H1 (cell line): ENCODE measurements at regions not wholly inside any gene's neighbourhood (a gene's known extent, or its start where the extent isn't known, plus 50 kb on each side); places are given as distances from the start of the nearest gene placed in this dataset.

Experiments used
- CTCF ChIA-PET: fragments of 300-600 bp; sonication (Branson Sonifier 250); formaldehyde crosslinking; loops from one replicate; lab custom pipeline; 2021; ENCODE audit not compliant: partially characterized antibody; lab: Charles Lee
- POLR2A ChIA-PET: fragments of 300-600 bp; sonication (Branson Sonifier 250); formaldehyde crosslinking; loops from one replicate; lab custom pipeline; 2021; ENCODE audit warnings: inconsistent platforms; ENCODE audit not compliant: partially characterized antibody; lab: Charles Lee
- DNase-seq, 2 experiments: peaks; one replicate each; pipeline versions ENCODE4 v3.0.0 to v3.0.0-alpha.2; 2010 to 2022; ENCODE audit warnings: low spot score in 2 of 2, low read depth in 1 of 2, mixed read lengths in 1 of 2
- FAIRE-seq: peaks from 2 replicates; lab custom pipeline; 2011; peaks lifted over from hg19 to GRCh38; lab: Jason Lieb, UNC
- H2AFZ ChIP-seq: 2 replicates; pipeline ENCODE4 v1.8.1; 2012; ENCODE audit warnings: low read length, inconsistent platforms
- H2AK5ac ChIP-seq: 2 replicates; pipeline ENCODE4 v1.6.1; 2013; ENCODE audit warnings: low read depth, low read length
- H2BK120ac ChIP-seq: replicated peaks from 2 replicates; pipeline ENCODE3; 2013; ENCODE audit warnings: low read depth, low read length, inconsistent platforms
- H2BK12ac ChIP-seq: 2 replicates; pipeline ENCODE4 v1.6.1; 2013; ENCODE audit warnings: low read depth, low read length
- H2BK15ac ChIP-seq: 2 replicates; pipeline ENCODE4 v1.6.1; 2013; ENCODE audit warnings: low read length
- H2BK20ac ChIP-seq: 2 replicates; pipeline ENCODE4 v1.6.1; 2013; ENCODE audit warnings: low read length
- H2BK5ac ChIP-seq: 2 replicates; pipeline ENCODE4 v1.6.1; 2013; ENCODE audit warnings: low read depth, low read length
- H3K14ac ChIP-seq: 2 replicates; pipeline ENCODE4 v1.6.1; 2013; ENCODE audit warnings: inconsistent platforms; ENCODE audit not compliant: insufficient read length
- H3K18ac ChIP-seq: 2 replicates; pipeline ENCODE4 v1.6.1; 2013; ENCODE audit warnings: low read length; ENCODE audit errors: extremely low read depth
- H3K23ac ChIP-seq: 2 replicates; pipeline ENCODE4 v1.6.1; 2013; ENCODE audit warnings: inconsistent platforms; ENCODE audit not compliant: insufficient read length
- H3K23me2 ChIP-seq: 2 replicates; pipeline ENCODE4 v1.6.1; 2013; ENCODE audit warnings: low read depth, low read length
- H3K27ac ChIP-seq: 2 replicates; pipeline ENCODE4 v1.6.1; 2011; ENCODE audit warnings: low read depth, low read length, inconsistent platforms
- H3K27me3 ChIP-seq, 4 experiments: replicated peaks in 1 of 4; 1 replicate in 1 of 4; 2 replicates in 3 of 4; pipeline versions ENCODE4 v1.6.1 to v1.8.1; 2011 to 2013; ENCODE audit warnings: low read length in 3 of 4, mild to moderate bottlenecking in 3 of 4, inconsistent platforms in 2 of 4, mixed read lengths in 2 of 4, moderate library complexity in 1 of 4; ENCODE audit not compliant: control insufficient read depth in 3 of 4, insufficient read depth in 3 of 4; ENCODE audit errors: extremely low read depth in 1 of 4
- H3K36me3 ChIP-seq, 4 experiments: 2 replicates each; pipeline versions ENCODE4 v1.6.1 to v1.8.1; 2011 to 2013; ENCODE audit warnings: mild to moderate bottlenecking in 4 of 4, low read length in 3 of 4, moderate library complexity in 2 of 4, control low read depth in 1 of 4, inconsistent platforms in 1 of 4; ENCODE audit not compliant: insufficient read depth in 4 of 4, control insufficient read depth in 2 of 4
- H3K4ac ChIP-seq: replicated peaks from 2 replicates; pipeline ENCODE3; 2013; ENCODE audit warnings: low read length, low read depth, mixed read lengths, inconsistent platforms; ENCODE audit not compliant: insufficient read length
- H3K4me1 ChIP-seq, 4 experiments: replicated peaks in 1 of 4; 1 replicate in 1 of 4; 2 replicates in 3 of 4; pipeline versions ENCODE4 v1.6.1 to v1.8.1; 2011 to 2013; ENCODE audit warnings: low read length in 3 of 4, inconsistent platforms in 2 of 4, mixed read lengths in 1 of 4; ENCODE audit not compliant: insufficient read depth in 4 of 4, control insufficient read depth in 3 of 4
- H3K4me2 ChIP-seq, 2 experiments: 2 replicates each; pipeline versions ENCODE4 v1.6.1 to v1.8.1; 2011 to 2013; ENCODE audit warnings: low read depth in 2 of 2, low read length in 2 of 2, control low read depth in 1 of 2, inconsistent platforms in 1 of 2, mild to moderate bottlenecking in 1 of 2; ENCODE audit not compliant: insufficient read depth in 1 of 2
- H3K4me3 ChIP-seq, 4 experiments: fragments of 200-600, 300-600 bp in 1 of 4; sonication (generic), shearing (Covaris generic), sonication (Bioruptor Twin) in 1 of 4; 2 replicates each; pipeline versions ENCODE4 v1.5.1 to v1.8.1; 2011 to 2016; ENCODE audit warnings: low read length in 4 of 4, low read depth in 3 of 4, control low read depth in 2 of 4, inconsistent platforms in 2 of 4, mild to moderate bottlenecking in 2 of 4, mixed read lengths in 1 of 4, moderate library complexity in 1 of 4; ENCODE audit not compliant: insufficient read depth in 2 of 4; ENCODE audit errors: extremely low read depth in 1 of 4
- H3K56ac ChIP-seq: replicated peaks from 2 replicates; pipeline ENCODE3; 2013; ENCODE audit warnings: low read depth, mild to moderate bottlenecking, mixed read lengths, low read length, inconsistent platforms; ENCODE audit not compliant: insufficient read length
- H3K79me1 ChIP-seq: 2 replicates; pipeline ENCODE4 v1.6.1; 2013; ENCODE audit warnings: low read depth, low read length, control low read depth
- H3K79me2 ChIP-seq, 2 experiments: 2 replicates each; pipeline versions ENCODE4 v1.6.1 to v1.8.1; 2012 to 2013; ENCODE audit warnings: low read length in 2 of 2, mild to moderate bottlenecking in 2 of 2, inconsistent platforms in 1 of 2; ENCODE audit not compliant: insufficient read depth in 2 of 2, control insufficient read depth in 1 of 2
- H3K9ac ChIP-seq, 4 experiments: replicated peaks in 1 of 4; 1 replicate in 1 of 4; 2 replicates in 3 of 4; pipeline versions ENCODE4 v1.6.1 to v1.8.1; 2011 to 2013; ENCODE audit warnings: low read depth in 3 of 4, low read length in 3 of 4, control low read depth in 2 of 4, mild to moderate bottlenecking in 2 of 4, moderate library complexity in 2 of 4, inconsistent platforms in 1 of 4; ENCODE audit errors: extremely low read depth in 1 of 4
- H3K9me3 ChIP-seq, 2 experiments: 2 replicates each; pipeline versions ENCODE4 v1.6.1 to v1.8.1; 2012 to 2013; ENCODE audit warnings: mild to moderate bottlenecking in 2 of 2, moderate library complexity in 2 of 2, control low read depth in 1 of 2, inconsistent platforms in 1 of 2, low read depth in 1 of 2, low read length in 1 of 2, mixed read lengths in 1 of 2; ENCODE audit not compliant: insufficient read depth in 2 of 2
- H4K20me1 ChIP-seq, 2 experiments: replicated peaks in 1 of 2; 2 replicates each; pipeline versions ENCODE3 to v1.8.1; 2011 to 2013; ENCODE audit warnings: inconsistent platforms in 2 of 2, low read length in 2 of 2, mild to moderate bottlenecking in 1 of 2; ENCODE audit not compliant: insufficient read depth in 2 of 2, control insufficient read depth in 1 of 2
- H4K5ac ChIP-seq: 2 replicates; pipeline ENCODE4 v1.6.1; 2013; ENCODE audit warnings: low read length, low read depth, mixed read lengths, inconsistent platforms; ENCODE audit not compliant: insufficient read length
- H4K8ac ChIP-seq: 2 replicates; pipeline ENCODE4 v1.8.0; 2013; ENCODE audit warnings: mild to moderate bottlenecking, moderate library complexity, low read length, inconsistent platforms; ENCODE audit not compliant: insufficient read depth; ENCODE audit errors: extremely low read depth
- H4K91ac ChIP-seq: replicated peaks from 2 replicates; pipeline ENCODE3; 2013; ENCODE audit warnings: low read length, mixed read lengths, inconsistent platforms; ENCODE audit not compliant: insufficient read length
- BACH1 ChIP-seq: IDR thresholded peaks from 2 replicates; pipeline ENCODE4 v1.6.1; 2012; ENCODE audit warnings: low read length, improper control_type of control experiment
- BCL11A ChIP-seq, 2 experiments: IDR thresholded peaks; one replicate each; pipeline ENCODE4 v1.6.1; 2011; ENCODE audit warnings: low read depth in 2 of 2, low read length in 2 of 2, mild to moderate bottlenecking in 2 of 2
- BRCA1 ChIP-seq: IDR thresholded peaks from 2 replicates; pipeline ENCODE4 v1.6.1; 2012; ENCODE audit warnings: low read depth, low read length, improper control_type of control experiment
- CBX8 ChIP-seq: fragments of 300-800, 300-1000 bp; sonication (generic); IDR thresholded peaks from 2 replicates; pipeline ENCODE4 v1.7.1; 2016; ENCODE audit warnings: low read depth, low read length, borderline replicate concordance
- CEBPB ChIP-seq: IDR thresholded peaks from 2 replicates; pipeline ENCODE4 v1.6.1; 2012; ENCODE audit warnings: low read depth, low read length
- FOSL1 ChIP-seq: IDR thresholded peaks from 2 replicates; pipeline ENCODE4 v1.6.1; 2011; ENCODE audit warnings: mild to moderate bottlenecking, low read depth, low read length, moderate library complexity; ENCODE audit not compliant: insufficient read depth
- GABPA ChIP-seq: IDR thresholded peaks from 2 replicates; pipeline ENCODE4 v1.6.1; 2011; ENCODE audit warnings: mild to moderate bottlenecking, low read length, moderate library complexity, borderline replicate concordance; ENCODE audit not compliant: insufficient read depth
- HDAC2 ChIP-seq, 2 experiments: fragments of 300-600 bp in 1 of 2; sonication (generic) in 1 of 2; IDR thresholded peaks; 2 replicates each; pipeline ENCODE4 v1.6.1; 2011 to 2012; ENCODE audit warnings: low read depth in 2 of 2, low read length in 2 of 2, mild to moderate bottlenecking in 2 of 2, moderate library complexity in 2 of 2, borderline replicate concordance in 1 of 2, inconsistent platforms in 1 of 2
- HDAC6 ChIP-seq: IDR thresholded peaks from one replicate; pipeline ENCODE4 v1.7.1; 2012; ENCODE audit warnings: low read depth, mild to moderate bottlenecking, inconsistent platforms, low read length, moderate library complexity
- KDM4A ChIP-seq: IDR thresholded peaks from one replicate; pipeline ENCODE4 v1.7.1; 2012; ENCODE audit warnings: low read depth, mild to moderate bottlenecking, moderate library complexity, low read length, inconsistent platforms; ENCODE audit not compliant: severe bottlenecking
- PHF8 ChIP-seq: fragments of 200-600 bp; sonication (generic); conservative IDR thresholded peaks from 2 replicates; pipeline ENCODE4 v1.7.1; 2012; ENCODE audit warnings: low read depth, mild to moderate bottlenecking, inconsistent platforms, low read length, moderate library complexity
- RAD21 ChIP-seq, 2 experiments: IDR thresholded peaks in 1 of 2; conservative IDR thresholded peaks in 1 of 2; 2 replicates each; pipeline ENCODE4 v1.6.1; 2011; ENCODE audit warnings: low read depth in 2 of 2, low read length in 2 of 2, improper control_type of control experiment in 1 of 2, inconsistent platforms in 1 of 2, mild to moderate bottlenecking in 1 of 2, moderate library complexity in 1 of 2
- WGBS, 2 experiments: shearing (Covaris generic) in 1 of 2; methylation state at CpG; one replicate each; pipeline versions ENCODE4 v1.1.6 to v1.1.7; 2013 to 2015; ENCODE audit warnings: low lambda C conversion rate in 2 of 2, mixed read lengths in 2 of 2, inconsistent platforms in 1 of 2, low coverage in 1 of 2, missing lambda C conversion rate in 1 of 2; ENCODE audit not compliant: insufficient replicate concordance in 2 of 2, insufficient coverage in 1 of 2, insufficient read length in 1 of 2; ENCODE audit errors: extremely low coverage in 1 of 2, missing lambda C conversion rate in 1 of 2; 5-methylcytosine and 5-hydroxymethylcytosine counted together

GRCh38 chr5:53166183-53166495 is 56.6 kb upstream of the MOCS2 start (continued):
- no peak for TF ChIP-seq KDM4A

GRCh38 chr5:53167836-53168235 is 58.3 kb upstream of the MOCS2 start:
- Histone ChIP-seq H2BK20ac (no peak overlapping the region), H3K4ac (no peak overlapping the region), H3K4me3 (no peak overlapping the region), H3K23ac (no peak overlapping the region), H2AFZ (no peak overlapping the region), H2BK12ac (no peak overlapping the region), H3K23me2 (no peaks in the 10 kb centered on the region), H4K91ac (no peak overlapping the region), H3K36me3 (no peaks in the 10 kb centered on the region), H3K9ac (no peak overlapping the region), H3K79me1 (no peaks in the 10 kb centered on the region), H3K9me3 (no peaks in the 10 kb centered on the region), H2BK120ac (no peak overlapping the region), H3K4me1 (no peaks in the 10 kb centered on the region), H2AK5ac (no peak overlapping the region), H2BK5ac (no peak overlapping the region), H4K20me1 (no peaks in the 10 kb centered on the region), H4K8ac (no peak overlapping the region), H3K27ac (no peak overlapping the region), H3K18ac (no peak overlapping the region), H4K5ac (no peak overlapping the region), H3K14ac (no peak overlapping the region), H3K56ac (no peak overlapping the region), H3K4me2 (no peak overlapping the region), H3K27me3 (no peaks in the 10 kb centered on the region), H3K79me2 (no peaks in the 10 kb centered on the region), H2BK15ac (no peak overlapping the region)
- no peak for FAIRE-seq
- WGBS, 2 experiments = 75% methylated on average over 1 of the region's 1 CpG; no CpG with 5 or more reads in 1 of the 2 experiments
- no peak for DNase-seq
- ChIA-PET CTCF (interaction anchor here (1.5 kb wide), 2 partner anchors 72 to 167 kb away, joined by 5 read pairs; no protein-coding TSS in a partner anchor), POLR2A (no interaction called here)
- TF ChIP-seq RAD21 (IDR thresholded peaks at IDR 0.05 in 1 of 2, conservative IDR thresholded peaks at IDR 0.05 in 1 of 2; ENCODE audit: low read depth in 2 of 2, low read length in 2 of 2) = no peak
- no peak for TF ChIP-seq HDAC2 (IDR thresholded peaks at IDR 0.05; ENCODE audit: borderline replicate concordance in 1 of 2, low read depth in 2 of 2, low read length in 2 of 2)
- TF ChIP-seq BACH1 = no peak
- TF ChIP-seq BCL11A (IDR thresholded peaks at IDR 0.05; ENCODE audit: low read depth in 2 of 2, low read length in 2 of 2) = no peak
- TF ChIP-seq FOSL1 = no peak
- no peak for TF ChIP-seq KDM4A
- TF ChIP-seq GABPA = no peak
- no peak for TF ChIP-seq PHF8
- no peak for TF ChIP-seq CBX8
- TF ChIP-seq BRCA1 = no peak
- no peak for TF ChIP-seq HDAC6
- TF ChIP-seq CEBPB = no peak
